Left ventricle myocardium inferior (tissue), 1 donor: ENCODE measurements at regions not wholly inside any gene's neighbourhood (a gene's known extent, or its start where the extent isn't known, plus 50 kb on each side); places are given as distances from the start of the nearest gene placed in this dataset.

Experiments
- DNase-seq: peaks from one replicate; pipeline ENCODE4 v3.0.0-alpha.2; 2020
- H3K27ac ChIP-seq: fragments of 200-600 bp; replicated peaks from 2 replicates; pipeline ENCODE4 v1.8.0; 2021
- H3K27me3 ChIP-seq: fragments of 200-600 bp; 2 replicates; pipeline ENCODE4 v1.8.0; 2021; ENCODE audit warnings: low read depth
- H3K36me3 ChIP-seq: fragments of 200-600 bp; 2 replicates; pipeline ENCODE4 v1.8.0; 2021
- H3K4me1 ChIP-seq: fragments of 200-600 bp; 2 replicates; pipeline ENCODE4 v1.8.0; 2021
- H3K4me3 ChIP-seq: fragments of 200-600 bp; 2 replicates; pipeline ENCODE4 v1.8.0; 2021; ENCODE audit warnings: mild to moderate bottlenecking, moderate library complexity
- H3K9me3 ChIP-seq: fragments of 200-600 bp; replicated peaks from 2 replicates; pipeline ENCODE4 v1.8.0; 2021
- CTCF ChIP-seq: fragments of 200-600 bp; IDR thresholded peaks from 2 replicates; pipeline ENCODE4 v1.8.0; 2021; ENCODE audit warnings: antibody characterized with exemption, mild to moderate bottlenecking, borderline replicate concordance
- intact Hi-C: fragments of 100-400 bp; cut with micrococcal nuclease; formaldehyde crosslinking; loops from one replicate; pipeline ENCODE4 v1.11.0; 2022
- donor health status: DM: no; HTN: yes; CAD: no; lungs with severe emphysema.

- DNase-seq = no peak
Measured at GRCh38 chr5:92800365-92800764, 780.7 kb downstream of the NR2F1-AS1 start.

DNA sequence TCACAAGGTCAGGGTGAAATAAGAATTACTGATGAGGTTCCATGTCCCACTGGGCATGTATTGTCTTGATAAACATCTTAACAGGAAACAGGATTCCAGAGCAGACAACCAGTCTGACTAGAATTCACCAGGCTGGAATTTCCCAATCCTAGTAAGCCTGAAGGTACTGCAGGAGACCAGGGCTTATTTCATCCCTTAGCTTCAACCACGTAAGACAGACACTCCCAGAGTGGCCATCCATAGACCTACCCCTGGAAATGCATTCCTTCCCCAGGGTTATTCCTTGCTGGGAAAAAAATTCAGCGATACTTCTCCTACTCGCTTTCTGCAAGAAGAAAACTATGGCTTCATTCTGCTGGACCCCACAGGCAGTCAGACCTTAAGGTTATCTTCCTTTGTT is 785.4 kb downstream of the NR2F1-AS1 start:
- TF ChIP-seq CTCF = no peak
- DNase-seq = no peak
- Histone ChIP-seq H3K4me1 (no peaks in the 10 kb centered on the region), H3K36me3 (no peaks in the 10 kb centered on the region), H3K4me3 (no peak overlapping the region), H3K27me3 (no peaks in the 10 kb centered on the region), H3K27ac (no peak overlapping the region), H3K9me3 (peaks cover 44% of the 10 kb centered on the region)
- intact Hi-C loops = no loop called here

More at GRCh38 chr5:92800365-92800764, 780.7 kb downstream of the NR2F1-AS1 start:
- Histone ChIP-seq H3K4me3 (no peak overlapping the region), H3K9me3 (peaks cover 18% of the 10 kb centered on the region), H3K27ac (no peak overlapping the region), H3K27me3 (no peaks in the 10 kb centered on the region), H3K4me1 (no peaks in the 10 kb centered on the region), H3K36me3 (no peaks in the 10 kb centered on the region)
- intact Hi-C loops = no loop called here
- TF ChIP-seq CTCF = no peak

GRCh38 chr5:92780057-92780456 is 801.0 kb downstream of the NR2F1-AS1 start:
- no peaks in the 10 kb centered on the region for H3K4me1 ChIP-seq
- no peaks in the 10 kb centered on the region for H3K36me3 ChIP-seq
- H3K27ac ChIP-seq = no peak overlapping the region
- DNase-seq = no peak
- H3K9me3 ChIP-seq = no peaks in the 10 kb centered on the region
- intact Hi-C loops = no loop called here
- H3K4me3 ChIP-seq = no peak overlapping the region
- no peak for TF ChIP-seq CTCF
- H3K27me3 ChIP-seq = no peaks in the 10 kb centered on the region

DNA sequence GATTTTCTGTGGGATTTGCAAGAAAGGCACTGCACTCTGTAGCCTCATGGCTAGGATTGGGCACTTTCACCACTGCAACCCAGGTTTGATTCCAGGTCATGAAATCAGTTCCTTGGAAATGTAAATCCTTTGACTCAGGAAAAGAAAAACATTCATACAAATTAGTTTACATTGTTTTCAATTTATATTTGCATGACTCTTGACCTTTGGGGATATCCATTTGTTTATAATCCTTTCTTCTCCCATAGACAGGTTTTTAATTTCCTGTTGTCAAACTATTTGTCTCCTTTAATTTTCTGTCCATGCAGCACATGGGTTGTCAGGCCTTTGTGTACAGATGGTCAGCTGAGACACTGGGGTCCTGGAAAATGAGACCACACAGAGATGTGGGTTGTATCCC is 801.5 kb downstream of the NR2F1-AS1 start:
- no peak for TF ChIP-seq CTCF
- no peaks in the 10 kb centered on the region for H3K9me3 ChIP-seq
- H3K4me3 ChIP-seq = no peak overlapping the region
- intact Hi-C loops = no loop called here
- H3K36me3 ChIP-seq = no peaks in the 10 kb centered on the region
- H3K27me3 ChIP-seq = no peaks in the 10 kb centered on the region
- no peaks in the 10 kb centered on the region for H3K4me1 ChIP-seq
- no peak overlapping the region for H3K27ac ChIP-seq
- no peak for DNase-seq

GRCh38 chr5:92778261-92778660 is 802.8 kb downstream of the NR2F1-AS1 start:
- intact Hi-C loops = no loop called here
- no peaks in the 10 kb centered on the region for H3K27me3 ChIP-seq
- no peak overlapping the region for H3K27ac ChIP-seq
- DNase-seq = no peak
- H3K4me1 ChIP-seq = no peaks in the 10 kb centered on the region
- H3K4me3 ChIP-seq = no peak overlapping the region
- no peak for TF ChIP-seq CTCF
- H3K9me3 ChIP-seq = no peaks in the 10 kb centered on the region
- H3K36me3 ChIP-seq = no peaks in the 10 kb centered on the region

GRCh38 chr5:92777421-92777820 is 803.6 kb downstream of the NR2F1-AS1 start:
- intact Hi-C loops = no loop called here
- no peak for TF ChIP-seq CTCF

More at GRCh38 chr5:92777421-92777820, 803.6 kb downstream of the NR2F1-AS1 start:
- no peak for DNase-seq
- H3K36me3 ChIP-seq = no peaks in the 10 kb centered on the region
- H3K27me3 ChIP-seq = no peaks in the 10 kb centered on the region
- no peaks in the 10 kb centered on the region for H3K4me1 ChIP-seq
- H3K9me3 ChIP-seq = no peaks in the 10 kb centered on the region
- H3K27ac ChIP-seq = no peak overlapping the region
- H3K4me3 ChIP-seq = no peak overlapping the region
